GM23338 (cell line): ENCODE measurements at regions not wholly inside any gene's neighbourhood (a gene's known extent, or its start where the extent isn't known, plus 50 kb on each side); places are given as distances from the start of the nearest gene placed in this dataset.

ENCODE experiments used
- ATAC-seq: fragments of 200-7000 bp; cut with Tn5 transposase; 3 replicates; pipeline ENCODE4 v1.9.1; 2020
- DNase-seq: peaks from one replicate; pipeline ENCODE4 v3.0.0-alpha.2; 2015; ENCODE audit warnings: low spot score
- H2AFZ ChIP-seq: fragments of 200-600 bp; sonication (generic); 2 replicates; pipeline ENCODE4 v1.8.0; 2016; ENCODE audit warnings: antibody characterized with exemption, mild to moderate bottlenecking, moderate library complexity
- H3F3A ChIP-seq: fragments of 200-600 bp; sonication (generic); replicated peaks from 2 replicates; pipeline ENCODE4 v1.8.0; 2017; ENCODE audit warnings: antibody characterized with exemption, mixed run types, low read depth
- H3K27ac ChIP-seq: fragments of 200-600 bp; sonication (generic); 2 replicates; pipeline ENCODE4 v1.6.1; 2016; ENCODE audit warnings: low read depth
- H3K27me3 ChIP-seq: fragments of 200-600 bp; sonication (generic); 2 replicates; pipeline ENCODE4 v1.8.0; 2016; ENCODE audit warnings: mild to moderate bottlenecking, mixed run types, moderate library complexity; ENCODE audit not compliant: insufficient read depth
- H3K36me3 ChIP-seq: fragments of 200-600 bp; sonication (generic); 2 replicates; pipeline ENCODE4 v1.8.0; 2016; ENCODE audit warnings: mild to moderate bottlenecking; ENCODE audit not compliant: insufficient read depth
- H3K4me1 ChIP-seq: fragments of 200-600 bp; sonication (generic); 2 replicates; pipeline ENCODE4 v1.8.0; 2016; ENCODE audit warnings: mild to moderate bottlenecking, moderate library complexity; ENCODE audit not compliant: insufficient read depth
- H3K4me2 ChIP-seq: fragments of 200-600 bp; sonication (generic); 2 replicates; pipeline ENCODE4 v1.7.1; 2017; ENCODE audit warnings: mixed run types
- H3K4me3 ChIP-seq: fragments of 200-600 bp; sonication (generic); 2 replicates; pipeline ENCODE4 v1.6.1; 2016; ENCODE audit warnings: mixed run types
- H3K79me2 ChIP-seq: fragments of 200-600 bp; sonication (generic); replicated peaks from 2 replicates; pipeline ENCODE4 v1.8.0; 2017; ENCODE audit warnings: mild to moderate bottlenecking; ENCODE audit not compliant: insufficient read depth
- H3K9me2 ChIP-seq: fragments of 200-600 bp; sonication (generic); 2 replicates; pipeline ENCODE4 v1.8.0; 2017; ENCODE audit not compliant: insufficient read depth
- H4K20me1 ChIP-seq: fragments of 200-600 bp; sonication (generic); replicated peaks from 2 replicates; pipeline ENCODE4 v1.8.0; 2017; ENCODE audit warnings: mild to moderate bottlenecking; ENCODE audit not compliant: insufficient read depth
- H3K27ac Mint-ChIP-seq: 2 replicates; pipeline ENCODE4 v1.8.0; 2020; ENCODE audit warnings: inconsistent platforms, mild to moderate bottlenecking, moderate library complexity, mixed read lengths
- H3K27me3 Mint-ChIP-seq: 3 replicates; pipeline ENCODE4 v1.8.0; 2022; ENCODE audit warnings: low read depth, mild to moderate bottlenecking, moderate library complexity, mixed read lengths, inconsistent platforms; ENCODE audit not compliant: insufficient read depth, poor library complexity
- H3K36me3 Mint-ChIP-seq: 3 replicates; pipeline ENCODE4 v1.8.0; 2021; ENCODE audit warnings: low read depth, mild to moderate bottlenecking, inconsistent platforms, moderate library complexity, mixed read lengths
- H3K4me1 Mint-ChIP-seq: 3 replicates; pipeline ENCODE4 v1.8.0; 2020; ENCODE audit warnings: mild to moderate bottlenecking, inconsistent platforms, mixed read lengths
- H3K4me3 Mint-ChIP-seq: 3 replicates; pipeline ENCODE4 v1.8.0; 2021; ENCODE audit warnings: moderate library complexity, mild to moderate bottlenecking, inconsistent platforms, mixed read lengths
- H3K9me3 Mint-ChIP-seq: 3 replicates; pipeline ENCODE4 v1.8.0; 2020; ENCODE audit warnings: moderate library complexity, mild to moderate bottlenecking, inconsistent platforms, mixed read lengths
- CREB1 ChIP-seq: fragments of 250-450 bp; sonication (Bioruptor Pico); IDR thresholded peaks from 2 replicates; pipeline ENCODE4 v1.5.0; 2020; ENCODE audit warnings: low read depth, mild to moderate bottlenecking, moderate library complexity
- CTCF ChIP-seq, 2 experiments: fragments of 200-600 bp in 1 of 2; sonication (generic) in 1 of 2; conservative IDR thresholded peaks; 2 replicates each; pipeline versions ENCODE4 v1.5.1 to v1.6.1; 2016 to 2017; ENCODE audit warnings: antibody characterized with exemption in 2 of 2, low read depth in 2 of 2, mild to moderate bottlenecking in 2 of 2, moderate library complexity in 1 of 2
- EZH2 ChIP-seq: fragments of 200-600 bp; sonication (generic); IDR thresholded peaks from one replicate; pipeline ENCODE4 v1.8.0; 2017; ENCODE audit warnings: antibody characterized with exemption, mild to moderate bottlenecking, low read depth; ENCODE audit not compliant: unreplicated experiment
- EZH2phosphoT487 ChIP-seq: fragments of 200-600 bp; sonication (generic); IDR thresholded peaks from one replicate; pipeline ENCODE4 v1.8.1; 2018; ENCODE audit warnings: antibody characterized with exemption; ENCODE audit not compliant: unreplicated experiment
- JUNB ChIP-seq: IDR thresholded peaks from one replicate; pipeline ENCODE4 v1.6.1; 2016; ENCODE audit warnings: antibody characterized with exemption; ENCODE audit not compliant: unreplicated experiment
- NANOG ChIP-seq: IDR thresholded peaks from 2 replicates; pipeline ENCODE4 v1.6.1; 2016; ENCODE audit warnings: antibody characterized with exemption, borderline replicate concordance
- POLR2AphosphoS5 ChIP-seq: IDR thresholded peaks from 2 replicates; pipeline ENCODE4 v1.6.1; 2016; ENCODE audit warnings: antibody characterized with exemption, low read depth
- REST ChIP-seq: IDR thresholded peaks from one replicate; pipeline ENCODE4 v1.6.1; 2018; ENCODE audit warnings: antibody characterized with exemption; ENCODE audit not compliant: unreplicated experiment
- STAT1 ChIP-seq: IDR thresholded peaks from one replicate; pipeline ENCODE4 v1.6.1; 2016; ENCODE audit warnings: antibody characterized with exemption; ENCODE audit not compliant: unreplicated experiment

GRCh38 chr3:5277612-5278236 is 90.2 kb downstream of the EDEM1 start (continued):
- TF ChIP-seq CTCF (conservative IDR thresholded peaks at IDR 0.05; ENCODE audit: low read depth in 2 of 2) (no peak), EZH2 (no peak), REST (no peak), STAT1 (no peak)

GRCh38 chr3:5278666-5279065 is 91.2 kb downstream of the EDEM1 start:
- Mint-ChIP-seq H3K4me1 (no peaks in the 10 kb centered on the region), H3K9me3 (peaks cover 70% of the 10 kb centered on the region), H3K36me3 (peaks cover 8% of the 10 kb centered on the region; the same call in 1 of the 3 replicates), H3K27me3 (no peaks in the 10 kb centered on the region), H3K4me3 (no peak overlapping the region), H3K27ac (no peak overlapping the region; the same call in 1 of the 2 replicates)
- Histone ChIP-seq H3K36me3 (peaks cover 7% of the 10 kb centered on the region; the same call in 1 of the 2 replicates), H2AFZ (no peak overlapping the region), H3K27me3 (no peaks in the 10 kb centered on the region), H4K20me1 (no peaks in the 10 kb centered on the region), H3K4me3 (no peak overlapping the region), H3K27ac (no peak overlapping the region), H3K9me2 (no peaks in the 10 kb centered on the region), H3K79me2 (no peaks in the 10 kb centered on the region), H3K4me1 (no peaks in the 10 kb centered on the region), H3K4me2 (no peak overlapping the region), H3F3A (no peaks in the 10 kb centered on the region)
- DNase-seq (no peak), ATAC-seq (no peak)
- TF ChIP-seq CREB1 (CRISPR knock-in tag), result no peak
- TF ChIP-seq NANOG, result no peak
- TF ChIP-seq EZH2phosphoT487, result no peak
- TF ChIP-seq JUNB, result no peak

- no peak overlapping the region for H3K27ac ChIP-seq
- H3K4me2 ChIP-seq, result no peak overlapping the region
- no peak overlapping the region for H3K27ac Mint-ChIP-seq
- H3K4me3 ChIP-seq, result no peak overlapping the region
- H3K27me3 ChIP-seq, result no peaks in the 10 kb centered on the region
- H3K4me1 ChIP-seq, result no peaks in the 10 kb centered on the region
- H3K4me1 Mint-ChIP-seq, result no peaks in the 10 kb centered on the region
- no peak overlapping the region for H2AFZ ChIP-seq
- peaks cover 29% of the 10 kb centered on the region; the same call in 2 of the 3 replicates for H3K36me3 Mint-ChIP-seq
- H3F3A ChIP-seq, result no peaks in the 10 kb centered on the region
- peaks cover 7% of the 10 kb centered on the region; the same call in 1 of the 2 replicates for H3K36me3 ChIP-seq
- H3K4me3 Mint-ChIP-seq, result no peak overlapping the region
- ATAC-seq, result no peak
- no peak for DNase-seq
- H4K20me1 ChIP-seq, result no peaks in the 10 kb centered on the region
- H3K27me3 Mint-ChIP-seq, result no peaks in the 10 kb centered on the region
- H3K9me2 ChIP-seq, result no peaks in the 10 kb centered on the region
- no peaks in the 10 kb centered on the region for H3K79me2 ChIP-seq
- peaks cover 74% of the 10 kb centered on the region for H3K9me3 Mint-ChIP-seq
- TF ChIP-seq CREB1 (CRISPR knock-in tag), result no peak
- no peak for TF ChIP-seq POLR2AphosphoS5
- no peak for TF ChIP-seq CTCF (conservative IDR thresholded peaks at IDR 0.05; ENCODE audit: low read depth in 2 of 2)
These were observed 95.2 kb downstream of the EDEM1 start for GRCh38 chr3:5282703-5283102.
